GM23248 (cell line): ENCODE measurements at regions not wholly inside any gene's neighbourhood (a gene's known extent, or its start where the extent isn't known, plus 50 kb on each side); places are given as distances from the start of the nearest gene placed in this dataset.

Experiments
- DNase-seq: peaks from one replicate; pipeline ENCODE4 v3.0.0-alpha.2; 2015
- H2AFZ ChIP-seq: fragments of 200-600 bp; sonication (generic); 2 replicates; pipeline ENCODE4 v1.6.1; 2016; ENCODE audit warnings: antibody characterized with exemption
- H3F3A ChIP-seq: fragments of 200-600 bp; sonication (generic); 2 replicates; pipeline ENCODE4 v1.6.1; 2016; ENCODE audit warnings: mild to moderate bottlenecking, antibody characterized with exemption, mixed run types; ENCODE audit not compliant: insufficient read depth
- H3K27ac ChIP-seq: fragments of 200-600 bp; sonication (generic); 2 replicates; pipeline ENCODE4 v1.5.1; 2016; ENCODE audit warnings: mild to moderate bottlenecking
- H3K27me3 ChIP-seq: fragments of 200-600 bp; sonication (generic); replicated peaks from 2 replicates; pipeline ENCODE4 v1.6.1; 2016; ENCODE audit warnings: mild to moderate bottlenecking; ENCODE audit not compliant: insufficient read depth
- H3K36me3 ChIP-seq: fragments of 200-600 bp; sonication (generic); 2 replicates; pipeline ENCODE4 v1.6.1; 2016; ENCODE audit warnings: low read depth, mild to moderate bottlenecking
- H3K4me1 ChIP-seq: fragments of 200-600 bp; sonication (generic); 2 replicates; pipeline ENCODE4 v1.6.1; 2016; ENCODE audit warnings: mild to moderate bottlenecking; ENCODE audit not compliant: insufficient read depth
- H3K4me2 ChIP-seq: fragments of 200-600 bp; sonication (generic); one replicate; pipeline ENCODE4 v1.6.1; 2016; ENCODE audit warnings: mild to moderate bottlenecking; ENCODE audit not compliant: unreplicated experiment
- H3K4me3 ChIP-seq: fragments of 200-600 bp; sonication (generic); 2 replicates; pipeline ENCODE4 v1.5.1; 2016; ENCODE audit warnings: mild to moderate bottlenecking
- H3K79me2 ChIP-seq: fragments of 200-600 bp; sonication (generic); 2 replicates; pipeline ENCODE4 v1.6.1; 2016; ENCODE audit warnings: mild to moderate bottlenecking; ENCODE audit not compliant: insufficient read depth
- H3K9ac ChIP-seq: fragments of 200-600 bp; sonication (generic); 2 replicates; pipeline ENCODE4 v1.6.1; 2016; ENCODE audit warnings: mild to moderate bottlenecking
- H3K9me2 ChIP-seq: fragments of 200-600 bp; sonication (generic); 2 replicates; pipeline ENCODE4 v1.6.1; 2016; ENCODE audit warnings: mixed run types, mild to moderate bottlenecking, moderate library complexity; ENCODE audit not compliant: insufficient read depth
- H3K9me3 ChIP-seq: fragments of 200-600 bp; sonication (generic); one replicate; pipeline ENCODE4 v1.6.1; 2017; ENCODE audit warnings: low read depth
- H4K20me1 ChIP-seq: fragments of 200-600 bp; sonication (generic); 2 replicates; pipeline ENCODE4 v1.6.0; 2016; ENCODE audit not compliant: insufficient read depth
- EZH2 ChIP-seq: fragments of 200-600 bp; sonication (generic); IDR thresholded peaks from 2 replicates; pipeline ENCODE4 v1.6.1; 2018; ENCODE audit warnings: antibody characterized with exemption, mild to moderate bottlenecking; ENCODE audit not compliant: insufficient read depth, poor library complexity, severe bottlenecking
- EZH2phosphoT487 ChIP-seq: fragments of 200-600 bp; sonication (generic); IDR thresholded peaks from 2 replicates; pipeline ENCODE4 v1.6.1; 2018; ENCODE audit warnings: antibody characterized with exemption, moderate library complexity, mild to moderate bottlenecking, low read depth; ENCODE audit not compliant: insufficient read depth
- WGBS, 2 experiments: methylation state at CpG; one replicate each; pipeline ENCODE4 v1.1.6; 2015 to 2017; ENCODE audit warnings: low lambda C conversion rate in 2 of 2, low coverage in 1 of 2; ENCODE audit errors: missing lambda C conversion rate in 2 of 2; 5-methylcytosine and 5-hydroxymethylcytosine counted together
- in situ Hi-C: fragments of 300-500 bp; cut with MboI; formaldehyde crosslinking; loops from 2 replicates; pipeline ENCODE4 v1.15.0; 2020

DNA sequence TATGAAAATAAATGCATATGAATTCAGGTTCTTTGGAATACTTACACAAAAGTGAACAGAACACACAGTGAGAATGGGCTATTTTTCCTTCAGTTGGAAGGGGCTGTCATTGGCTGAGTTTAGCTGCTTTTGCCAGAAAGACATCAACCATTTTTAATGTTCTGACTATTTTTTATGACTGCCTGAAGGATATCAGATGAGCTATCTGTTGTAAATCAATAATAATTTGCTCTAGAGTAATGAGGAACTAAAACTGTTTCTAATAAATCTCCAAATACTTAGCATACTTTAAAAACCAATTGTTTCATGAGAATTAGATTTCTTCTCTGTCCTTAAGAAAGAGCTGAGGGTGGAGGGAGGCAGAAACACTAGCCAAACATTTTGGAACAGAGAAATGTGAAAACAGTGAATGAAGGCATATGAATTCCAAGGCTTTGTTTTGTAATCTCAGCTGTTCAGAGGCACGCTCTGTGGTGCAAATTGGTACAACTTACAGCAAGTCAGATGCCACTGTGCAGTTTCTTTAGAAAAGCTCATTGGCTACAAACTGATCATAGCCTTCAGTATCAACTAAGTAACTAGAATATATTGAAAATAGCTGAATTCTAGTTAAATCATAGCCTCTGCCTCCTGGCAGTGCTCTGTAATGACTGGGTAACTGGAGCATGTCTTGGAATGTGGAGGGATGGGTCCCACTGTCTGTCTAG, 228.9 kb upstream of the JAG1 start:
- H3K79me2 ChIP-seq = no peaks in the 10 kb centered on the region
- in situ Hi-C loops = no loop called here
- 13 to 29% methylated on average over 1 of the region's 1 CpG for WGBS, 2 experiments
- H3K27ac ChIP-seq = no peak overlapping the region
- peaks cover 20% of the 10 kb centered on the region; the same call in 1 of the 2 replicates for H3K27me3 ChIP-seq
- H3K4me1 ChIP-seq = 0 out of 2 replicates have a peak, but pooled peaks cover 8% of the 10 kb centered on the region
- H3K9me2 ChIP-seq = no peaks in the 10 kb centered on the region
- H3F3A ChIP-seq = 0 out of 2 replicates have a peak, but pooled peaks cover 7% of the 10 kb centered on the region
- no peak overlapping the region for H3K4me3 ChIP-seq
- H3K36me3 ChIP-seq = no peaks in the 10 kb centered on the region
- no peak overlapping the region for H3K9ac ChIP-seq
- TF ChIP-seq EZH2 = no peak
- TF ChIP-seq EZH2phosphoT487 = no peak
- H3K4me2 ChIP-seq = peak overlapping the region; percentile 0
- H2AFZ ChIP-seq = no peak overlapping the region
- DNase-seq = peak; percentile 42
- no peaks in the 10 kb centered on the region for H4K20me1 ChIP-seq
- no peaks in the 10 kb centered on the region for H3K9me3 ChIP-seq

DNA sequence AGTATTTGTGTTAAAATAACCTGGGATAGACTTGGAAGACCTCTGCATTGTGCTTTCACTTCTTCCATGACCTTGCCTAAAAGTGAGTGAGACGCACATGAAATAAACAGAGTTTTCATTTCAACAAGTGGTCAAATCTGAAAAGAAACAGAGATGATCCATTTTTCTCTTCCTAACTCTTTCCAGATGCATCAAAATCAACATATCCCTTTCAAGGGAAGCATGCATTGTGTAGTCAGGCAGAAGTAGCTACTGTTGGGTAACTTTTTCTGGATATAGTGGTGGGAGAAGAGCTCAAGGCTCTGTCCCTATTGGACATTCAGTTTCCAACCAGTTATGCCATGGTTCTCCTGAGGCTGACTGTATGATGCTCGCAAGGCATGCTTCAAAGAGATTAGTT, 233.0 kb upstream of the JAG1 start:
- Histone ChIP-seq H2AFZ (no peak overlapping the region), H3K36me3 (no peaks in the 10 kb centered on the region), H3K4me3 (no peak overlapping the region), H3K9me3 (no peaks in the 10 kb centered on the region), H3F3A (0 out of 2 replicates have a peak, but pooled peaks cover 7% of the 10 kb centered on the region), H3K4me2 (no peak overlapping the region), H3K4me1 (0 out of 2 replicates have a peak, but pooled peaks cover 8% of the 10 kb centered on the region), H3K9me2 (no peaks in the 10 kb centered on the region), H3K27ac (no peak overlapping the region), H3K27me3 (0 out of 2 replicates have a peak, but pooled peaks cover 15% of the 10 kb centered on the region), H3K9ac (no peak overlapping the region), H3K79me2 (no peaks in the 10 kb centered on the region), H4K20me1 (no peaks in the 10 kb centered on the region)
- 69 to 72% methylated on average over 2 of the region's 2 CpGs for WGBS, 2 experiments
- TF ChIP-seq EZH2phosphoT487 (no peak), EZH2 (no peak)
- in situ Hi-C loops = no loop called here
- DNase-seq = no peak

DNA sequence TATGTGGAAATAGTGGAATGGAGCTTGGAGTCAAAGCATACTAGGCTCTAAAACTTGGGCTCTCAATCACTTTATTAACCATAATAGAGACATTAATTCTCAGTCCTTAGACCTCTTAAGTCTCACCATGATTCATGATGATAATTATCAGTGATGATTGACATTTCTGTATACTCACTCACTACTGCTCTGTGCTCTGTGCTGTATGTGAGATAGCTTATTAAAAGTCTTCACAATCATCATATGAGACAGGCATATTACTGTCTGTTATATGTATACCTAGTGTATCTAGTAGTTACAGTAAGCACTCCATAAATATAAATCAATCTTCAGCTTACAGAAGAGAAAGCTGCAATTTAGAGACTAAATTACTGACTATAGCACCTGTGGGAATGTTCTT, 236.0 kb upstream of the JAG1 start:
- in situ Hi-C loops = no loop called here
- Histone ChIP-seq H3K27me3 (0 out of 2 replicates have a peak, but pooled peaks cover 15% of the 10 kb centered on the region), H3K4me1 (no peaks in the 10 kb centered on the region), H3K4me2 (no peak overlapping the region), H2AFZ (no peak overlapping the region), H3K9ac (no peak overlapping the region), H4K20me1 (no peaks in the 10 kb centered on the region), H3K4me3 (no peak overlapping the region), H3K9me2 (no peaks in the 10 kb centered on the region), H3K27ac (no peak overlapping the region), H3K36me3 (no peaks in the 10 kb centered on the region), H3K79me2 (no peaks in the 10 kb centered on the region), H3K9me3 (no peaks in the 10 kb centered on the region), H3F3A (no peaks in the 10 kb centered on the region)
- DNase-seq = no peak
- no peak for TF ChIP-seq EZH2phosphoT487
- TF ChIP-seq EZH2 = no peak

DNA sequence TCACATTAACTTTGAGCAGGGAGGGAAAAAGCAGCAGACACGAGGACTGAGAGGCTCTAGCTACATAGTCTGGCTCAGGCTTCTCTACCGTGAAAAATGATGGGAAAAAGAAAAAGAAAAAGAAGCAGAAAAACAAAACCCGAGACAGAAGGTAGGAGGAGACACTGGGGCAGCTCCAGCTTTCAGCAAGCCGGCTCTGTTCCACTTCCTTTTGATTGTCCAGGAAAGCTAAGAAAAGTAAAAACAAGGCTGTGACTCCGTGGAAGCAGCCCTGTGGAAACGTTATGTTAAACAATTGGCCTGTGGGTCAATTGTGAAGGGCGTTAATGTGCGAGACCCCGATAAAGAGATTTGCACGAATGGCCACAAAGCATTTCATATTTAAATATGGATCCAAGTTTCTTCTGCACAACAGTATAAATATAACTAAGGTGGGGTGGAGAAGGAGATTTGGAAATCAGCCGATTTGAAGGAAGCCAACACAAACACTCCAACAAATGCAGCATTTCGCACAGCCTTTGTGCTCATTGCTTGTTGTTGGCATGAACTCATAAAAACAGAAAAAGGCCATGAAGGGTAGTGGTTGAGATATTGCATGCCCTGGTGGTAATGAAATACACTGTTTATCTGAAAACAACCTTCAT, 236.9 kb upstream of the JAG1 start:
- H3K9ac ChIP-seq = no peak overlapping the region
- H3K9me2 ChIP-seq = no peaks in the 10 kb centered on the region
- H3K4me1 ChIP-seq = no peaks in the 10 kb centered on the region
- no peak overlapping the region for H2AFZ ChIP-seq
- TF ChIP-seq EZH2 (no peak), EZH2phosphoT487 (no peak)
- in situ Hi-C loops = no loop called here
- no peak overlapping the region for H3K4me3 ChIP-seq
- H3K27me3 ChIP-seq = 0 out of 2 replicates have a peak, but pooled peaks cover 11% of the 10 kb centered on the region
- no peaks in the 10 kb centered on the region for H3K9me3 ChIP-seq
- no peaks in the 10 kb centered on the region for H3K79me2 ChIP-seq
- 86% methylated on average over 12 of the region's 12 CpGs for WGBS, 2 experiments
- no peaks in the 10 kb centered on the region for H4K20me1 ChIP-seq
- H3K27ac ChIP-seq = no peak overlapping the region
- no peaks in the 10 kb centered on the region for H3F3A ChIP-seq
- no peak for DNase-seq
- H3K4me2 ChIP-seq = no peak overlapping the region
- H3K36me3 ChIP-seq = no peaks in the 10 kb centered on the region
